ENCODE measurements at regions not wholly inside any gene's neighbourhood (a gene's known extent, or its start where the extent isn't known, plus 50 kb on each side); places are given as distances from the start of the nearest gene placed in this dataset. TPM values are rescaled to one million over a fixed set of nuclear protein-coding genes. Genes with fewer than 3 reads are reported as not detected.

- Mint-ChIP-seq H3K36me3 (no peaks in the 10 kb centered on the region), H3K4me3 (no peak overlapping the region), H3K27ac (no peak overlapping the region), H3K9me3 (no peaks in the 10 kb centered on the region), H3K27me3 (ENCODE audit: insufficient read depth, low read depth) (no peaks in the 10 kb centered on the region), H3K4me1 (peaks cover 6% of the 10 kb centered on the region)
- no peak for DNase-seq (ENCODE audit: low spot score)
- Histone ChIP-seq H3K4me2 (no peak overlapping the region), H3K27me3 (no peaks in the 10 kb centered on the region), H3K9ac (no peak overlapping the region), H3F3A (ENCODE audit: low read depth) (no peaks in the 10 kb centered on the region), H4K20me1 (ENCODE audit: low read depth) (no peaks in the 10 kb centered on the region), H3K79me2 (ENCODE audit: low read depth) (no peaks in the 10 kb centered on the region), H2AFZ (replicated peaks) (no peak overlapping the region), H3K27ac (no peak overlapping the region), H3K36me3 (no peaks in the 10 kb centered on the region), H3K4me1 (no peaks in the 10 kb centered on the region), H3K9me3 (ENCODE audit: low read depth) (no peaks in the 10 kb centered on the region), H3K4me3 (no peak overlapping the region)
- TF ChIP-seq EZH2phosphoT487 (IDR thresholded peaks at IDR 0.05) (no peak), EZH2 (IDR thresholded peaks at IDR 0.05) (no peak), CTCF (IDR thresholded peaks at IDR 0.05) (no peak)
Observed at GRCh38 chr6:25227854-25228253, 51.3 kb upstream of the CARMIL1 start.

Small RNA genes in the stretch of these regions (small RNA-seq; reads per million reads assigned to genes)
- gene RN7SL334P = not detected

Data from neural progenitor cell (in vitro differentiated cells).